Islet precursor cell (in vitro differentiated cells): ENCODE measurements at regions not wholly inside any gene's neighbourhood (a gene's known extent, or its start where the extent isn't known, plus 50 kb on each side); places are given as distances from the start of the nearest gene placed in this dataset.
"Not testable (repeated sequence)": the region's sequence is repeated elsewhere in the genome, so short reads cannot be mapped to it uniquely, and the experiment has no call there.

Experiments
- DNase-seq: peaks from one replicate; pipeline ENCODE4 v3.0.0-alpha.2; 2018

- no peak for DNase-seq
These were observed 215.5 kb upstream of the KLF14 start for GRCh38 chr7:130949550-130949949.

DNA sequence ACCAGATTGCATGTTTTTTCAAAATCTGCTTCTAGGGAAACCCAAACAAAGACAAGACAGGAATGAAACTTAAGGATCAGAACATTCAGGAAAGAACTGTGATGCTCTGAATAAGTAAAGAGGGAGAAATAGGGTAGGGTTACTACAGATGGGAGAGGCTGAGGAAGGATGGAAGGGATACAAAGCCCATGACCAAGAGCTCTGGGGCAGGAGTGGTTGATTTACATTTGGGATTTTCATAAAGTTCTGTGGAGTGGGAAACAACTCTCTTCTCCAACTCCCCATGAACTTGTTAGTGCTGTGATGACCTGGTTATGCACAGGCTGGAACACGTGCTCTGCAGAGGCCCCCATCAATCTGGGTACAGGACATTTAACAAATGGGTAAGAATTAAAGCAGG lies 216.0 kb upstream of the KLF14 start:
- DNase-seq = no peak

- no peak for DNase-seq
These were observed 216.7 kb upstream of the KLF14 start for GRCh38 chr7:130950741-130951140.

DNA sequence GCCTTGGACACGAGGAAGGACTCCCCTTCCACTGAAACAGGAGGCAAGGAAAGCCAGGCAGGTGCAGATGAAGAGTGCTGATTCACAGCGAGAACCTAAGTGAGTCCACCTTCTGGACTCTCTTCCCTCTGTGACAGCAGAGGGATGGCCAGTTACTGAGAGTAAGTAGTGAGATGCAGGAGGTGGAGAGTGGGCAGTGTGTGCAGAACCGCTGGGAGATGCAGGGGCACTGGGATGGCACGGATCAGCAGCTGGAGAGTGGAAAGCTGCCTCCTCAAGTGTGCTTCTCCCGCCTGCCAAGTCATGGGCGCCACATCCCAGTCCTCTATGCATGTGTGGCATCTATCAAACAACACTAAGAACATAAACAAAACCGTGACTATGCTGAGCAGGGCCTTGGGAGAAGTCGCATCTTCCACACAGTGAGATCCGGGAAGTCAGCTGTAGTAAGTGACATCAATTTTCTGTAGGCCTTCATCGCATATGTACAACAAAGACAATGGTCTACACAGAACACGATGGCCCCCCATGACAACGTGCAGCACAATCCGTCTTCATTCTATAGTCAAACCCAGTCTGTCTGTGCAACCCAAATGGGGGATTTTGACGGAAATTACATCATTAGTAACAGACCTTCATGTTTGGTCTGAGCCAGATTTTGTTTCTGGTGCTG lies 217.4 kb upstream of the KLF14 start:
- no peak for DNase-seq

DNA sequence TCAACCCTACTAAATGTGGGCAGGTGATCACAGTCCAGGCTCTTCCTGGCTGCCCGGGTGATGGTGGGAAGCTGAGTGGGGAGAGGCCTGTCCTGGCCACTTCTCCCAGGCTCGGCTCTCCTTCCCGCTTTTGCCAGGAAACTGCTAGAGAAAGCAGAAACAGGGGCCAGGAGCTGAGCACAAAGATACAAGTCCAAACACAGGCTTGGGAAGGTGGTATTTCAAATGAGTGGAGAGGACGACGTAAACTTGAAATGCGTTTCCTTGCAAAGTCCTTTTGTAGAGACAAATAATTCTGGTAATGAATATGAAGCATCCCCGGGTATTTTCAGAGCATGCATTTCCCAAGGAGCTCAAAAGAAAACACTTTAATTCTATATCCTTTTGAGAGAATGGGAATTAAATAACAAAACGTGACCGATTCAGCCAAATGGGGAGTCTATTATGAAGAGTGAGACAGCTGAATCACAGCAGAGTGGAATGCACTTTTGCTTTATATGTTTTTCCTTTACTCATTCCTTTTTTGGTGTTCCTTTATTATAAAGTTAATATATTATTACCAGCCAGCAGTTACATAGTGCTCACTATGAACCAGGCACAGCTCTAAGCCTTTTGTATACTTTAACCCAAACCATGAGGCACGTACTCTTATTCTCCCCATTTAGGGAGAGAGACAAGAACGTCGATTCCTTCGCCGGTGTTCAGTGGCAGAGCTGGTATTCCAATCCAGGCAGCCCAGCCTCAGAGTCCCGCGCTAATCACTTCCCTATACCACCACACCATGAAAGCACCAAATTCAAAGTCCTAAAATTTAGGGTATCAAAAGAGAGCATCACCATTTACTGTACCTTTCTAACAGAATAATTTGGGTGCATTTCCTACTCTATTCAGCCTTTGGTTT lies 218.2 kb upstream of the KLF14 start:
- no peak for DNase-seq

DNA sequence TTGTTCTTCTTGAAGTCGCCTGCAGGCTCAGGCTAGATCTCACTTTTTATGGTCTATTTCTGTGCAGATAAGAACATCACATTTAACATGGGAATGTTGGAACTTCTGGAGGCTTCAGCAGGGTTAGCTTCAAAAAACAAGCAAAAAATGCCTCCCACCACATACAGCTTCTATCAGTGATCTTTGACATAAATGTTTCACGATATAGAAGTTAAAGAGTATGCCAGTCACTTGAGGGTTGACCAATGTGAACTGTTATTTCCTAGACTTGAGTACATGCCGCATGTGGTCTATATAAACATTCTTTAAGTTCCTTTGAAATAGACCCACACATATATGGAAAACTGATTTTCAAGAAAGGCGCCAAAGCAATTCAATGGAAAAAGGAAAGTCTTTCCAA lies 219.2 kb upstream of the KLF14 start:
- no peak for DNase-seq

GRCh38 chr7:130954918-130955564 lies 221.0 kb upstream of the KLF14 start:
- DNase-seq = no peak

DNA sequence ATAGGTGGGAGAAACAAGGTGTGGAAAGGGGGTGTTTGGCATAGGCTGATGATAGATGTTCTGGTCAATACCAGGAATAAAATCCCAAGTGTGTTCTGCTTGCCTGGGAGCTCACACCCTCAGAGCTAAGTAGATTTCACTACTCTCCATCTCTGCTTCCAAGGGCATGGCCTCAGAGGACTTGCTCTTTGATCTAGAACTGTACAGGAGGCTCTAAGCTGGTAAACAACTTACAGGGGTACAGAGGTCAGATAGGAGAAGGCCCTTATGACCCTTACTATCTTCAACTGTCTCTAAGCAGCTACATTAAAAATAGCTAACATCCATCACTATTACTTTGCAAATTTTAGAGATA lies 221.5 kb upstream of the KLF14 start:
- DNase-seq = no peak

DNA sequence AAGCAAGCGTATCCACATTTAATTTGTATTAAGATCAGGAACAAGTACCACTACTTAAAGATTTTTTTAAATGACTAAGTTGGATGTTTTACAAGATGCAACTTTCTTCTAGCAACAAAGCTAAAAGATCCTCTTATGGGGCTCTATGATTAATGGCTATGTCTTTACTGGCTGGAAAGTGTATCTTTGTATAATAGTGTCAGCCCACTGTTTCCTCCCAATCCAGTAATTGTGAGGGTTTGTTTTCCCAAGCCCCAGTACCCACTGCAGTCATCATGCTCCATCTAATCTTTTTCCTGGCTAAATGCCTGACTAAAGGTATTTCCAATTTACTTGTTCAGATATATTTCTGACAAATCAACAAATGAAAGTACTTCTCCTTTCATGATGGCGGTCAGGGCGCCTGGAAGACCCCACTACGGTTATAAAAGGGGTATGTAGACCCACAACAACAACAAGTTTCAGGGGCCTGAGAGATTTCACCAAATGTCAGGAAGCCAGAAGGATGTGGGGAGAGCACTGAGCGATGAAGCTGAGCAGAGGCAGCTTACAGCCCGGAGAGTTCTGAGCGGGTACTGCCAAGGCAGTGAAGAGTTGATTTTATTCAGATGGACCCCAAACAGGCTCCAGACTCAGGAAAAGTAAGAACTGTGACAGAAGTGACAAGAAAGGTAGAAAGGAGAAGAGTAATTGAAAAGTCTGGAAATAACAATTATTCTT lies 222.6 kb upstream of the KLF14 start:
- DNase-seq = no peak

DNA sequence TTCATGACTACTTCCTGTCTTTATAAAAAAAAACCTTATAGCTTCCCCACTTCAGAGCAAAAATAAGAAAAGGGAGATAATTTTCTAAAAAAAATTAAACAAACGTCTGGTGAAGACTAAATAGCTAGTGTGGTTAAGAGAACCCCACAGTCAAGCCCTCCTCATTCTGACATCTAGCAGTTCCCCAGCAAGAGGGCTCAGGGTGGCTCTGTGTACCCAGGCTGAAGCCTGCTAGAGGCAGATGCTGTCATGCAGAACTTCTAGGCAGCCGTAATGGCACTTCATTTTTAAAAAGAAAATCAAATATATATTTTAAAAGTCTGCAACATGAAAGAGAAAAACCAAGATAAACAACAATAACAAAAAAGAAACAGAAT lies 223.1 kb upstream of the KLF14 start:
- DNase-seq = no peak

- DNase-seq = not testable (repeated sequence)
These were observed 223.9 kb upstream of the KLF14 start for GRCh38 chr7:130957722-130958435.

DNA sequence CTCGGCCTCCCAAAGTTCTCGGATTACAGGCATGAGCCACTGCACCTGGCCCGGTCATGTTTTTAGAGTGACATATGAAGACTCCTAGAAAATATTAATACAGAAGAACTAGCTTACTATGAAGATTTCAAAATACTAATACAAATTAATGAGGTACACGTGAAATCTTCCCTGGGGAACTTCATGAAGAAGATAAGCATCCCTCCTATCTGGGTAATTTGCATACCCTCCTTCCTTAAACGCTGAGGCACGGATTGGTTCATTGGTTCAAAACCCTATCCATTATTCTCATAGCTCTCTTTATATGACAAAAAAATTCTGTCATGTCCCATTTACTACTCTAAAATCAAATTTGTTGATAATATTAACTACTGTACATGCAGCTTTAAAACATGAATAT lies 224.8 kb upstream of the KLF14 start:
- DNase-seq = no peak

GRCh38 chr7:130959743-130960207 lies 225.8 kb upstream of the KLF14 start:
- no peak for DNase-seq

GRCh38 chr7:130960208-130960988 lies 226.4 kb upstream of the KLF14 start:
- DNase-seq = peak; percentile 80

DNA sequence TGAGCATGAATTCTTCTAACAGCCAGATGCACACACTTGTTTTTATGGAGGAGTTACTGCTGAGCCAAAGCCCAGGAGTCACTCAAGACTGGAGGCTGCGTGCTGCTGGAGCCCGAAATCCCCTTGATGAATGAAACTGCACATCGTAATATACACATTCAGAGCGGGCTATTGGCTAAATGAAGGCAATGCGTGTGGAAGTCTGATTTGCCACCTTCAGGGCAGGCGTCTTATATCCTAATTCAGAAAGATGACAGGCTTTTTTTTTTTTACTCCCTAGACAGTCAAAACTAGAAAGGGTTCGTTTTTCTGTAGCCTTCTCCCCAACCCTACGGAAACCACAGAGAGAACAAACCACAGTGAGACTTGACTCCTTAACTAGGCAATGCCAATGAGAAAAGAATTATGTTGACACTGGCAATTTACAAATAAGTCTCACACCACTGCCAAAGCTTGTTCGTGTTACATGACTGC lies 227.2 kb upstream of the KLF14 start:
- no peak for DNase-seq

- no peak for DNase-seq
These were observed 228.1 kb upstream of the KLF14 start for GRCh38 chr7:130962109-130962508.

- no peak for DNase-seq
These were observed 229.3 kb upstream of the KLF14 start for GRCh38 chr7:130963339-130963738.

DNA sequence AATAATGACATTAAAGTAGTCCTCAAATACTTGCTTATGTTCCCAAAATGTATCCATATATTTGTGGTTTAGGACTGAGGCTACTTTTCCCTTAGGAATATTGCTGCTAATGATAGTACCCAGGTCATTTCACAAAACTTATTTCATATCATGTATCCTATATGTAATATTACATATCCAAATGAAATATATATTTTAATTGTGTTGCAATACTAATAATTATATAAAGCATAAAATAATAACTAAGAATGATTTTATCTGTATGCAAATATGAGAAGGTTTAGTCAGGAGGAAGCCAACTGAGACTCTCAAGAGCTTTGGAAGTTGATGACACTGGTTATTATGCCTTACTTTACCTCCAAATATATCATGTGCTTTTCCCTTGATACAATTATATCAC lies 231.5 kb upstream of the KLF14 start:
- no peak for DNase-seq

DNA sequence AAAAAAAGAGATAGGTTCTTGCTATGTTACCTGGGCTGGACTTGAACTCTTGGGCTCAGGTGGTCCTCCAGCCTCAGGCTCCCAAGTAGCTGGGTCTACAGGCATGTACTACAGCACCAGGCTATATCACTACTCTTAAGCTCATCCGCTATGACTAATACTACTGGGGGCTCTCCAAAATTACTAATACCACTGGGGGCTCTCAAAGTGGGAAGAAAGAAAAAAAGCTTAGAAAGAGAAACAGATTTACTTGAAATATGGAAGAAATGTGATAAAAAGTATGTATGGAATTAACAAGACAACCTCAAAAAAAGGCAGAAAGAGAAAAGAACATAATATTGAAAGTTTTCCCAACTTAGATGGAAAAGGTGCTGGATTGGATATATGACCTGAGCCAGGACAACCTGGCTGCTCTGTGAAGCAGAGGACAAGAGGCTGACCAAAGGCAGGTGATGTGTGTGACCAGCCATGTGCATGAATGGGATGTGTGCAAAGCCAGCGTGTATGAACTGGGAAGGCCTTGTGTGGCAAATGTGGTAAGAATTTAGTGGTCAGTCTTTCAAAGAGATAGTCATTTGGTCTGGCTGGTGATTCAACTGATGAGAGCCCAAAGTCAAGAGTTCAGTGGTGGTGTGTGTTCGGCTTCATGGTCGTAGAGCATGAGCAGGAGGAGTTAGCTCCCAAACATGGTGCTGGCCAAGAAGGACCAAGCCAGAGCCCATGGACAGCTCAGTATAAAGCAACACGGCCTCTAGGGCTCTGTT lies 232.4 kb upstream of the KLF14 start:
- no peak for DNase-seq

GRCh38 chr7:130970196-130970595 lies 236.2 kb upstream of the KLF14 start:
- DNase-seq = no peak

GRCh38 chr7:130970696-130971095 lies 236.7 kb upstream of the KLF14 start:
- DNase-seq = no peak
